Activated CD4-positive, alpha-beta memory T cell treated with anti-CD3 and anti-CD28 coated beads for 36 hours (primary cell): ENCODE measurements at regions not wholly inside any gene's neighbourhood (a gene's known extent, or its start where the extent isn't known, plus 50 kb on each side); places are given as distances from the start of the nearest gene placed in this dataset.

ENCODE experiments used
- CTCF ChIA-PET: fragments of 350-600 bp; sonication (Branson Sonifier 250); formaldehyde crosslinking; loops from one replicate; lab custom pipeline; 2021; ENCODE audit warnings: antibody characterized with exemption, inconsistent platforms; lab: Charles Lee
- POLR2A ChIA-PET: fragments of 350-600 bp; sonication (Branson Sonifier 250); formaldehyde crosslinking; loops from one replicate; lab custom pipeline; 2021; ENCODE audit warnings: antibody characterized with exemption; lab: Charles Lee
- DNase-seq: peaks from one replicate; pipeline ENCODE4 v3.0.0-alpha.2; 2020
- H3K27ac Mint-ChIP-seq: one replicate; pipeline ENCODE4 v1.8.0; 2021; ENCODE audit warnings: mixed read lengths
- H3K27me3 Mint-ChIP-seq: one replicate; pipeline ENCODE4 v1.8.0; 2021; ENCODE audit warnings: mixed read lengths
- H3K36me3 Mint-ChIP-seq: one replicate; pipeline ENCODE4 v1.8.0; 2021; ENCODE audit warnings: mixed read lengths
- H3K4me1 Mint-ChIP-seq: one replicate; pipeline ENCODE4 v1.8.0; 2021; ENCODE audit warnings: low read depth, mixed read lengths
- H3K4me3 Mint-ChIP-seq: one replicate; pipeline ENCODE4 v1.8.0; 2021; ENCODE audit warnings: mild to moderate bottlenecking, mixed read lengths
- H3K9me3 Mint-ChIP-seq: one replicate; pipeline ENCODE4 v1.8.0; 2021; ENCODE audit warnings: mixed read lengths
- intact Hi-C: fragments of 100-400 bp; cut with micrococcal nuclease; formaldehyde crosslinking; loops from one replicate; pipeline ENCODE4 v1.15.1; 2023

DNA sequence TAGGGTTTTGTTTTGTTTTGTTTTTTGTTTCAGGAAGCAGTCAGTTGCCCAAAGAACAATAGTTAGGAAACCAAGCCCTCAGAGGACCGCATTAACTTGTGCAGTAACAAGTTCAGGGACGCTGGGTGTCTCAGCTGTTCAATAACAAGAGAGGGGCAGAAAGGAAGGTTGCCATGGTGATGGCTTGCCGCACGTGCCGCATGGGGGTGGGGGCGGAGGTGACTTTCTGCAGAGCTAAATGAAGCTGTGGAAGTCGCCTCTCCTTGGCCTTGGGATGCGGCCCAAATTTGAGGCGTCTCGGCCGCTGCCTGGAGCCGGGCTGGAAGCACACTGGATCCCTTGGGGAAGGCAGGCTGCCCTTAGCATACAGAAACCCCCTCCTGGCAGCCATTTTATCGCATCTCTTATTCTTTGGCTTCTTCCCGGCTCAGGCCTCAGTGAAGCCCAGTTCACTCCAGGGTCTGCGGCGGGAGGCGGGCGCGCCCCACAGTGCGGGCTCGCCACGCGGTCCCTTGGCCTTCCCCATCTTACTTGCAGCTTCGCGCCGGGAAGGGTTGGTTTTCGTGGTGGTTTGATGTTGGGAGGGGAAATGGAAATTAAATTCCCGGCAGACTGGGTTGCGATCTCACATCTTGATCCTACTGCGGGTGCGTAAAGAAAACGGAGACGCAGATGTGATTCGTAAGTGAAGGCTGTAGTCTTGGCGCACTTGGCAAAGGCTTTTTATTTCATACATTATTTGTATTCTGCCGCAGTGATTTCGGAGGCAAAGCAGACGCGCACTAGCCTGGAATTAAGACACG lies 94.3 kb downstream of the SLC17A6 start:
- H3K9me3 Mint-ChIP-seq = peaks cover 7% of the 10 kb centered on the region
- ChIA-PET CTCF (no interaction called here), POLR2A (no interaction called here)
- H3K36me3 Mint-ChIP-seq = no peaks in the 10 kb centered on the region
- peaks cover 13% of the 10 kb centered on the region for H3K4me1 Mint-ChIP-seq
- peak; percentile 18 for DNase-seq
- no peak overlapping the region for H3K27ac Mint-ChIP-seq
- H3K4me3 Mint-ChIP-seq = peak overlapping the region; percentile 31
- H3K27me3 Mint-ChIP-seq = peaks cover 25% of the 10 kb centered on the region
- intact Hi-C loops = no loop called here

DNA sequence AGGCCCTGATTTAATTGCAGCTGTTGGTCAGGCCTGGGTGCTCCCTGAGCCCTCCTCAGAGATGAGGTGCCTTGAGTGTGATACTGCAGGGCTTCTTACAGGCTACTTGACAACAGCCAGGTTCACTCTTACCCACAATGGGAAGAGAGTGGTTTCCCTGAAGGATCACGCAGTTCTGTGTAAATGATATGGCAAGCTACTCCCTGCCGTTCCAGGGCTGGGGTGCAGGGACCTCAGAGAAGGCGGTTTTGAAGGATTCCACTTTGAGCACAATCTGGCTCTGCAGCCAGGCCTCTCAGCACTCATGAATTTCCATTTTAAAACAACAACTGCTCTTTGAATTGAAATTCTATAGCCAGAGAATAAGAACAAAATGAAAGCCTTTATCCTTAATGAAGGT lies 92.9 kb downstream of the SLC17A6 start:
- Mint-ChIP-seq H3K4me3 (no peak overlapping the region), H3K4me1 (peaks cover 13% of the 10 kb centered on the region), H3K36me3 (no peaks in the 10 kb centered on the region), H3K27me3 (peaks cover 25% of the 10 kb centered on the region), H3K27ac (no peak overlapping the region), H3K9me3 (peaks cover 7% of the 10 kb centered on the region)
- CTCF ChIA-PET = no interaction called here
- no peak for DNase-seq
- POLR2A ChIA-PET = no interaction called here
- intact Hi-C loops = no loop called here

DNA sequence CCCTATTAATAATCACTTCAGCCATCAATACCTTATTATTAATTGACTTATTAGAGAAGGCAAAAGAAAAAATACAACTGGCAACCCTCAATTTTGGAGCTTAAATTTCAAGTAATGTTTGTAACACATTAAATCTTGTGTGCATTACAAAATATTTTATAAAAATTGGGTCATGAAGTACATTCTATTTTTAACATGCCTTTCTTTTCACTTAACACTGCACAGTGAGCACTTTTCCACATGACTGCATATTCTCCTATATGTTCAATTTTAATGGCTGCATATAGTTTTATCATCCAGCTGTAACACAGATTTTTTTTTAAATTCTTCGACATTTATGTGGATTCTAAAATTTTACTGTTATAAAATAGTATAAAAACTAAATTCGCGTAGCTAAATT lies 92.5 kb downstream of the SLC17A6 start:
- Mint-ChIP-seq H3K36me3 (no peaks in the 10 kb centered on the region), H3K27me3 (peaks cover 25% of the 10 kb centered on the region)
- intact Hi-C loops = no loop called here

DNA sequence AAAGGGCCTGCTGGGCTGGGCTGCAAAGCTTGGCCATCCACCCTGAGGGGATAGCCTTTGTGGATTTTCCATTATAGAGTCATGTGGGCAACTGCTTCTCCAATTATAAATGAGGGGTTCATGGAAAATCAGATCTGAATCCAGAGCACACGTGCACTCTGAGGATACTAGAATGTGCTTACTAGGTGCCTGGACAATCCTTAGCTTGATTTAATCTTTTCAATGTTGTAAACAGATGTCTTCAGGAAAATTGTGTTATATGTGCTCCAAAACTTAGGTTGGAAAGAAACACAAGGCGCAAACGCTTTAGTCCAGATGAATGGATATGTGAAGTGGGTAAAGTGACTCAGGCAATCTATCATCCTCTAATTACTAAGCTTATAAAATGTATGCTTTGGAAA lies 92.0 kb downstream of the SLC17A6 start:
- Mint-ChIP-seq H3K4me1 (peaks cover 13% of the 10 kb centered on the region), H3K9me3 (peaks cover 7% of the 10 kb centered on the region), H3K27me3 (peaks cover 25% of the 10 kb centered on the region), H3K36me3 (no peaks in the 10 kb centered on the region), H3K27ac (no peak overlapping the region), H3K4me3 (no peak overlapping the region)
- ChIA-PET POLR2A (no interaction called here), CTCF (no interaction called here)
- no peak for DNase-seq
- intact Hi-C loops = no loop called here

More for the DNA sequence above, 92.5 kb downstream of the SLC17A6 start:
- Mint-ChIP-seq H3K4me1 (peaks cover 13% of the 10 kb centered on the region), H3K4me3 (no peak overlapping the region), H3K27ac (no peak overlapping the region), H3K9me3 (peaks cover 7% of the 10 kb centered on the region)
- no peak for DNase-seq
- POLR2A ChIA-PET = no interaction called here
- CTCF ChIA-PET = no interaction called here
